ENCODE measurements at regions not wholly inside any gene's neighbourhood (a gene's known extent, or its start where the extent isn't known, plus 50 kb on each side); places are given as distances from the start of the nearest gene placed in this dataset.
A peak's percentile ranks its signal among the peaks of the same experiment; 100 is the strongest.

DNA sequence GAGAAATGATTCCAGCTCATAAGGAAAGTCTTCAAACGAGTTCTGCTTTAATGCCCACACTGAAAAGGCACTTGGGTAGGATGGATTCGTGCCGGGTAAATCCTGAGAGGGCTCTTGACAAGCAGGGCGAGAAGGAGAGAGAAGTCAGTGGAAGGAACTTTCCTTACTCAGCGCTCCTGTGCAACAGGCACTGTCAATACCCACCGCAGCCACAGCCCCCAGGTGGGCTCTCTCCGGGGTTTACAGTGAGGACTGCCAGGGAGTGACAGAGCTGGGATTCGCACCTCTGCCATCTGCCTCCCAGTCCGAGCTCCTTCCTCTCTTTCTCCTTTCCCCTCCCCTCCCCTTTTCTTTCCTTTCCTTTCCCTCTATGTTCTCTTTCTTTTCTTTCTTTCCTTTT is 118.7 kb downstream of the BEGAIN start:
- DNase-seq (ENCODE audit: low spot score), result no peak

DNA sequence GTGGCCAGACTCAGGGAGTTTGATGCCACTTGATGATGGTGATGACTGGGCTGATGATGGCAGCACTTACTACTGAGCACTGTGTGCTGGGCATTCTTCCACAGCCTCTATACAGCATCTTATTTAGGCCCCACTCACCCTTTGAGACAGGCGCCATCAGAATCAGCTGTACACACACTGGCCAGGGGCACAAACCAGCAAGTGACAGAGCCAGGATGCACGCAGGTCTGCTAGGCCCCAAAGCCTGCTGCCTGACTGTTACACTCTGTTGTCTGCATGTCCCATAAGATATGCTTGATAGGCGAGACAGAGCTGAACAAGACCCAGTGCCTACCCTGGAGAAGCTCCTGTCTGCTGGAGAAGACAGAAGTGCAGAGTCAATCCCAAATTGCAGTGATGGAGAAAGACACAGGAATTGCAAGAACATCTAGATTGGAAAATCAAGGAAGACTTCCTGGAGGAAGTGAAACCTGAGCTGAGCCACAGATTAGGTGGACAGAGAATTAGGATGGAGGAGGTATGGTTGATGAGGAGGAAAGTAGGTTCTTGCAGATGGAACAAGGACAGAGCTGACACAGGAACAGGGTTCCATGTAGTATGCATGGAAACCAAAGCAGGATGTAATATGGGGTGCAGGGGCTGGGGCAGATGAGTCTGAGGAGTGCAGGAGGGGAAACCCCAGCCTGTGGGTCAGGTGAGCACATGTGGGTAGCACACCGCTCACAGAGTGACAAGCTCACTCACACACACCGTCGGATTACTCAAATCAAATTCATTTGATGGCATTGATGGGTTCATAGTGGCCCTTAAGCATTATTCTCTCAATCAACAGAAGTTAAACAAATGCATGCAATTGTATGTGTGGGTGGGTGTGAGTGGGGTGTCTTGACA is 117.3 kb downstream of the BEGAIN start:
- DNase-seq (ENCODE audit: low spot score), result no peak

DNA sequence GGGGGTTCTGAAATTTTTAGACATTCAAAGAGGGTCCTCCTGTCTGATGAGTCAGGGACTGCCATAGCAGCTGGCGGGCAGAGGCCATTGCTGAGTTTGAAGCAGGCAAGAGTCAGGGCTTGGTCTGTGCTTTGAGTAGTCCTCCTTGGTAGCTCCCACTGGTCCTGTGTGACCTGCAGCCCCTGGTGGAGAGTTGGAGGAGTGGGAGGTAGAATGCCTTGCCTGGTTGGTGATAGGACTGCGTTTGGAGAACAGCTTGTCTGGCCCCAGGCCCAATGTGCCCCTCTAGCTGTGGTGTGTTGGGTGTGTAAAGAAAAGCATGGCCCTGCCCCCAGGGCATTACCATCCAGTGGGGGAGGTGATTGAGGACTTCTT is 116.7 kb downstream of the BEGAIN start:
- no peak for DNase-seq (ENCODE audit: low spot score)

DNA sequence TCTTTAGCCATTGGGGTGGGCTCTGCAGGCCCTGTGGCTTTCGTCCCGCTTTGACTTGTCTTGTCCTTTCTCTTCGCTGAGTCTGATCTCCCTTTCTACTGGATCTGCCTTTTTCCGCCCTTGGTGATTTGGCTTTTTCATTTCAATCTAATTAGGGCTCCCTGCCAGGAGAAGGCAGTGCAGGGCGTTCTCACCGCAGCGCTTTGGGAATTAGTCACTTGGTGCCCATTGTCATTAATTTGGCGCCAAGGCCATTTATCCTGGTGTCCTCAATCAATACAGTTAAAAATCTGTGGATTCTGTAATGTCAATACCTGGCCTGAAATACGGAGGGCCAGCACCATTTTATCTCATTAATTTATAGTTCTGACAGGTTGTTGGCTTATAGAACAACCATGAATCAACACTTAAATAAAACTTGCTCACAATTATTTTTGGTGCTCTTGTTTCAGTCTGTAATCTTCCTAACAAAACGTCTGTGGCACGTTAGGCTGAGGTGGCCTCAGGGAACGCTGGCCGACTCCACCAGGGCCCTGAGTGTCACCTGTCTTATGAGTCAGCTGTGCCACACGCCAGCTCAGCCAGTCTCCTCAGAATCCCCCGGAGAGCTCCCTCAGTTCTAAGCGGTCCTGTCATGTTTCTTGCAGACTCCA is 115.7 kb downstream of the BEGAIN start:
- DNase-seq (ENCODE audit: low spot score), result no peak

DNA sequence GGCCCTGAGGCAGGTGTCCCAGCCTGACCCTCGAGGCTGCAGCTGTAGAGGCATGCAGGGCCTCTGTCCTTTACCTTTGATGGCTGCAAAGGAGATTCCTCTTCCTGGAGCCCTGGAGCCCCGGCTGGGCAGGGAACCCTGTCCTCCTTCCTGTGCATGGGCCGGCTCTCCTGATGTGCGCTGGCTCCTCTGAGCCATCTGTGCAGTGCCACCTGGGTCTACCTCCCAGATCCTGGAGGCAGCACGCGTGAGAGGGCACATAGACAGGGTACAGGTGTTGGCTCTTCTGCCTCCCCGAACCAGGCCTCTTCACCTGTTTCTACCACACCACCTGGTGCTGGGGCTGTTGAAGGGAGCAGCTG is 115.1 kb downstream of the BEGAIN start:
- no peak for DNase-seq (ENCODE audit: low spot score)

DNA sequence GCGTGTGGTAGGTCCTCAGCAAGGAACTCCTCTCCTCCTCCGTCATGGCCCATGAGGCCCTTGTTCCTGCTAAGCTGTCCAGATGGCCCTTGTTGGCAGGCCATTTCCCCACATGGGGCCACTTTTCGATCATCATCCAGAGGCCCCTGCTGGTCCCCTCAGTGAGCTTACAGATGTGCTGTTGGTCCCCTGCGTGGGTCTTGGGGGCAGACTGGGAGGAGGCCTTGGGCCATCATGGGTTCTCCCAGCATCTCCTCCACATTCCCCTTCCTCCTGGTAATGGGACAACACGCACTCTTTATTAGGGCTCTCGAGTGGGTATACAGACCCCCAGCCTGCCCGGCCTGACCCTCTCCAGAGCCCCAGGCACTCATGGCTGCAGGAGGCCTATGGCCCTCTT is 114.7 kb downstream of the BEGAIN start:
- no peak for DNase-seq (ENCODE audit: low spot score)

DNA sequence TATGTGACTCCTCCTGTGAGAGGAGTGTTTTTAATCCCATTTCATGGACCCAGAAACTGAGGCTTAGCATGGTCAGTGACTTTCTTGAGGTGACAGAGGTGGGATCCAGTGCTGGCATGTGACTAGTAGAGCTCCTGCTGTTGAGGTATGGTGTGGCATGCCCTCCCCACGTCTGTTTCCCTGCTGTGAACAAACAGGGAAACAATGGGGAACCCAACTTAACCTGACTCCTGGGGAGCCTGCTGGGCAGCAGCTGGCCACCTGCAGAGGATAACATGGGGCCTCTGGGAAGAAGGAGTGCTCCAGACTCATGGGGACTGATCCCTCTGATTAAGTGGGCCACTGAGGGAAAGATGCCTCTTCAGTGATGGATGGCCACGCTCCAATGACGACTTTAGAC is 114.0 kb downstream of the BEGAIN start:
- DNase-seq (ENCODE audit: low spot score), result no peak

DNA sequence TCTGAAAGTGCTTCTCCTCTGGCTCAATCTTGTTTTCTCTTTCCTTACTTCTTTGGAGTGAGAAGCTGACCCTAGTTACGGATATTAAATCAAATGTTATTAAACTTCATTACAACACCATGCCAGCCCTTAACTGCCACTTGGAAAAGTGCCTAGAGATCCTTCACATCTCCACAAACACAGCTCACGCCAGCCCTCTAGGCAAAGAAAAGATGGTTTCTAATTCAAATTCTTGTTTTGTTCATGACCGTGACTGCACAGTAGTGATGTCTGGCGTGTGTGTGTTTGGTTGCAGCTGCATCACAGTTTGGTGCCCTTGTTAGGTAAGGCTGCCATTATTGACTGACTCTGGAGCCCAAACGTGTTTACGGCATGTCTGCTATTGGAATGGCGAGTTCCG is 113.0 kb downstream of the BEGAIN start:
- DNase-seq (ENCODE audit: low spot score), result no peak

DNA sequence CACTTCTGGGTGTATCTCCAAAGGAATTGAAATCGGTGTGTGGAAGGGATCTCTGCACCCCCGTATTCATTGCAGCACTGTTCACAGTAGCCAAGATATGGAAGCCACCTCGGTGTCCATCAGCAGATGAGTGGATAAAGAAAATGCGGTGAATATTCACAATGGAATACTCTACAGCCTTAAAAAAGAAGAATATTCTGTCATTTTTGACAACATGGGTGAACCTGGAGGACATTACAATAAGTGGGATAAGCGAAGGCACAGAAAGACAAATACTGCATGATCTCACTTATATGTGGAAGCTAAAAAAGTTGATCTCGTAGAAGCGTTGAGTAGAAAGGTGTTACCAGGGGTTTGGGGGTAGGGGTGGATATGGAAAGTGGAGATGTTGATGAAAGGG is 111.9 kb downstream of the BEGAIN start:
- DNase-seq (ENCODE audit: low spot score), result no peak

DNA sequence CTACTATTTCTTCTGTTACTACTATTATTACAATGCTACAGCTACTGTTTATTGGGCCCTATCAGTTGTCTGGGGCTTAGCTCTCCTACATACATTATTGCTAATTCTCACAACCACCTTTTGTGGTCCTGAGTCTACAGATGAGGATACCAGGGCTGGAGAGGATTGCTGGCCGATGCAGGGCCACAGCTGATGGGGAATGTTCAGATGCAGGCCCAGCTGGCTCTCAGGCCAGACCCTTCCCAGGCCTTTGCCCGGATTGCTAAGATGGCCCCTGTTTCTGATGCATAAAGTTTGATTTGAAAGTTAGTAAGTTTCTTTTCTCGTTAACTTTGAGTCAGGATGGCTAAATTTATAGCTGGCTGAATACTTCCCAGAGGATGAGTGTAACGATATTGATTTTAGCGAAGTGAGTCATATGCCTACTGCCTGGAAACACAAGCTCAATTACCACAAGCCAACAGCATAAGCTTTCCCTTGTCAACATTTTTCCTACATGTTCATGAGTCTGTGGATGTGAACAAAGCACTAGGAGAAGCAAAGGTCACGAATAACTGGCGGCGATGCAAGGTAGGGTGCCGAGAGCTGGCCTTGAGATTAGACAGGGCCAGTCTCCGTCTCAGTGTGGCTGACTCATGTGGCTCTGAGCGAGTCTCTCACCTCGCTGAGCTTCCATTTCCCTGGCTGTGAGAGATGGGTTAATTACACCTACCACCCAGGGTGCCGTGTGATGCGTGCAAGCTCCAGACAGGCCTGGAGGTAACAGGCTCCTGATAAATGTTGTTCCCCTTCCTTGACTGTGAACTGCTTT is 111.0 kb downstream of the BEGAIN start:
- DNase-seq (ENCODE audit: low spot score), result no peak

DNA sequence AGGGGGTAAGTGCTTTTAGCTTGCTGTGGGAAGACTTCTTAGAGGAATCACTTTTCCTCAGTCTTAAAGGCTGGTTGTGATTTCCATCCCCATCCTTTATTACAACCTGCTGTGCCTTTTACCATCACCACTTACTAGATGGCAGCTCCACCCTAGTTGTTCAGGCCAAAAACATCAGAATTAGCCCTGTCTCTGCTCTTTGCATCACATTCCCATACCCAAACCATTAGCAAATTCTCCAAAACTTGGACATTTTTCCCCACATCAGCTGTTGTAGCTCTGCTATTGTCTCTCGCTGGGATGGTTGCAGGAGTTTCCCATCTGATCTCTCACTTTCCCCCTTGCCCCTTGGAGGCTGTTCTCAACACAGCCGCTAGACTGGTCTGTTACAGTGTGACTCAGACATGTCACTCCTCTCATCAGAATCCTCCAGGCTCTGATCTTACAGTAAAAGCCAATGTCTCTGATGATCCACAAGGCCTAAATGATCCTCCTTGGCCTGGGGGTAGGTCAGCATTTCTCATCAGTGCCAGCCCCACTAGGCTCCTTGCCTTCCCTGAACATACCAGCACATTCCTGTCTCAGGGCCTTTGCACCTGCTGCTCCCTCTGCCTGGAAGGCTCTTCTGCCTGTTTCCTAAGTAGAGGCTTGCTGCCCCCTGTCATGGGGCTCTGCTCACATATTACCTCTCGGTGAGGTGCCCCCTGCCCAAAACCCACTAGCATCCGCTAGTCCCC is 102.5 kb downstream of the BEGAIN start:
- DNase-seq (ENCODE audit: low spot score), result no peak

DNA sequence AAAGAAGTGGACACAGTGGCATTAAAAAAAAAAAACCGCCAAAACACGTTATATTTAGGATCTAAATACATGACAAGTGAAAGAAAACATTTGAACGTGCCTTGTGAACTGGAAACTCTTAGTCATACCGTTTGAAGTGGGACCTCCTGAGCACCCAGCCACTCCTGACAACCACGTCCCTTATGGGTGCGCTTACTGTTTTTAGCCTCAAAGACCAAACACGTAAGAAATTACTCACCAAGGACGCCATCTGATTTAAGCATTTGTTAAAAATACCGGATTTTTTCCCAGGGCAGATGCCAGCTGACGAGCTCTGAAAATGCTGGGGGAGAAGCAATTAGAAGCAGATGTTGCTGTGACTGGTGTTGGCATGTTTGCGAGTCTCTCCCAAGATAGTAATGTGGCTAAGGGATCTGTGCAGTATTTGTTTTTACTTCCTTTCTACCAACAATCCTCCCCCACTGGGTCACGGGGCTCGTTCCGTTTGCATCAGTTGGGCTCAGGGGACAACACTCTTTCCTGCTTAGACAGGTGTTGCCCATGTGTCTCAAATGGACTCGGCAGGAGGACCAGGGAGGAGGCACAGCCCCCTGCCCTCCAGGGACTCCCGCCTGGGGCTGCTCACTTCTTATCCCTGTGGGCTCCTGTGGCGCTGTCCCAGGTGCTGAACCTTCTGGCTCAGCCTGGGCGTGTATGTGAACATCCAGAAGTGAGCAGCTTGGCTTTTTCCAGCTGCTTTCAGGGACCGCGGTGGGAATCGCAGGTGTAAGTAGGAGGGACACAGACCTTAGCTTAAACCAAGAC is 101.0 kb downstream of the BEGAIN start:
- DNase-seq (ENCODE audit: low spot score), result peak; percentile 18

Data from hematopoietic multipotent progenitor cell treated with erythropoietin and hydrocortisone succinate and interleukin-3 and kit ligand, for 15 days (in vitro differentiated cells).